Gastrocnemius medialis (tissue), 4 donors: ENCODE measurements at regions not wholly inside any gene's neighbourhood (a gene's known extent, or its start where the extent isn't known, plus 50 kb on each side); places are given as distances from the start of the nearest gene placed in this dataset.

ENCODE experiments used
- POLR2A ChIP-seq, 2 donors: fragments of 450-650 bp; IDR thresholded peaks; one replicate each; pipeline ENCODE4 v1.6.1; 2017; ENCODE audit warnings: antibody characterized with exemption in 2 of 2, mild to moderate bottlenecking in 2 of 2, moderate library complexity in 2 of 2
- TF ChIP-seq, protein P1 (sequence below), 5 experiments: fragments of 450-650 bp in 3 of 5; fragments of 200-600 bp in 2 of 5; sonication (generic) in 2 of 5; IDR thresholded peaks in 4 of 5; conservative IDR thresholded peaks in 1 of 5; 1 replicate in 4 of 5; 2 replicates in 1 of 5; pipeline ENCODE4 v1.5.1; 2016 to 2019; ENCODE audit warnings: antibody characterized with exemption in 5 of 5, mild to moderate bottlenecking in 3 of 5, moderate library complexity in 3 of 5

DNA sequence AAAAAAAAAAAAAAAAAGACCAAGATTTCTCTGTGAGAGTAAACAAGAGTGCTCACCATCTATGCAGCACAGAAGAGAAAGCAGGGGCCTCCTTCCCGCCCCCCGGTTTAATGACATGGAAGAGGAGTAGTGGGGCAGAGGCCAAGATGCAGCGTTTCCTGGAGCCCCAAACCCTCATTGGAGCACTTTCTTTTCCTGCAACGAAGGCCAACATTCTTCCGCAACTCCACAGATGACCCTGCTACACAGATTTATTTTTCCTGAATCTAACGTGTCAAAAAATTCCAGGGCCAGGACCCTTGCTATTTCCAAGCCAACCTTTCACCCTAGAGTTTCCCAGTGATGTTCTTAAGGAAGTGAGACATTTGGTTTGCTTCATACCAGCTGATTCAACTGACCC, 189.6 kb downstream of the MIB1 start:
- no peak for TF ChIP-seq POLR2A (IDR thresholded peaks at IDR 0.05)
- TF ChIP-seq, protein P1, sequence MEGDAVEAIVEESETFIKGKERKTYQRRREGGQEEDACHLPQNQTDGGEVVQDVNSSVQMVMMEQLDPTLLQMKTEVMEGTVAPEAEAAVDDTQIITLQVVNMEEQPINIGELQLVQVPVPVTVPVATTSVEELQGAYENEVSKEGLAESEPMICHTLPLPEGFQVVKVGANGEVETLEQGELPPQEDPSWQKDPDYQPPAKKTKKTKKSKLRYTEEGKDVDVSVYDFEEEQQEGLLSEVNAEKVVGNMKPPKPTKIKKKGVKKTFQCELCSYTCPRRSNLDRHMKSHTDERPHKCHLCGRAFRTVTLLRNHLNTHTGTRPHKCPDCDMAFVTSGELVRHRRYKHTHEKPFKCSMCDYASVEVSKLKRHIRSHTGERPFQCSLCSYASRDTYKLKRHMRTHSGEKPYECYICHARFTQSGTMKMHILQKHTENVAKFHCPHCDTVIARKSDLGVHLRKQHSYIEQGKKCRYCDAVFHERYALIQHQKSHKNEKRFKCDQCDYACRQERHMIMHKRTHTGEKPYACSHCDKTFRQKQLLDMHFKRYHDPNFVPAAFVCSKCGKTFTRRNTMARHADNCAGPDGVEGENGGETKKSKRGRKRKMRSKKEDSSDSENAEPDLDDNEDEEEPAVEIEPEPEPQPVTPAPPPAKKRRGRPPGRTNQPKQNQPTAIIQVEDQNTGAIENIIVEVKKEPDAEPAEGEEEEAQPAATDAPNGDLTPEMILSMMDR (IDR thresholded peaks at IDR 0.05 in 4 of 5, conservative IDR thresholded peaks at IDR 0.05 in 1 of 5), result no peak
